Breast epithelium (tissue), 4 donors: ENCODE measurements at regions not wholly inside any gene's neighbourhood (a gene's known extent, or its start where the extent isn't known, plus 50 kb on each side); places are given as distances from the start of the nearest gene placed in this dataset.

Source experiments
- DNase-seq, 2 donors: peaks; one replicate each; pipeline ENCODE4 v3.0.0-alpha.2; 2019; ENCODE audit warnings: low spot score in 2 of 2
- H3K27ac ChIP-seq, 2 donors: fragments of 200-600 bp; sonication (generic) in 1 of 2; one replicate each; pipeline ENCODE4 v1.5.1; 2016 to 2019; ENCODE audit warnings: mild to moderate bottlenecking in 1 of 2
- H3K27me3 ChIP-seq, 2 donors: fragments of 200-600 bp; sonication (generic) in 1 of 2; one replicate each; pipeline versions ENCODE4 v1.5.1 to v1.6.0; 2017 to 2019; ENCODE audit warnings: control low read depth in 1 of 2, mild to moderate bottlenecking in 1 of 2
- H3K36me3 ChIP-seq: fragments of 200-600 bp; one replicate; pipeline ENCODE4 v1.5.1; 2019
- H3K4me1 ChIP-seq, 2 donors: fragments of 200-600 bp; sonication (generic); one replicate each; pipeline ENCODE4 v1.5.1; 2016 to 2019; ENCODE audit warnings: control low read depth in 1 of 2
- H3K4me3 ChIP-seq, 3 donors: fragments of 200-600 bp; sonication (generic); 1 replicate in 2 of 3; 2 replicates in 1 of 3; pipeline ENCODE4 v1.5.1; 2016 to 2019; ENCODE audit warnings: mild to moderate bottlenecking in 3 of 3, moderate library complexity in 2 of 3
- H3K9me3 ChIP-seq, 2 donors: fragments of 200-600 bp; sonication (generic) in 1 of 2; one replicate each; pipeline ENCODE4 v1.5.1; 2016 to 2019; ENCODE audit warnings: control low read depth in 1 of 2
- POLR2A ChIP-seq: fragments of 450-650 bp; IDR thresholded peaks from one replicate; pipeline ENCODE4 v1.6.1; 2016; ENCODE audit warnings: antibody characterized with exemption, mild to moderate bottlenecking, moderate library complexity
- POLR2AphosphoS5 ChIP-seq, 3 donors: sonication (generic); formaldehyde crosslinking; IDR thresholded peaks; one replicate each; pipeline ENCODE4 v1.6.1; 2017; ENCODE audit warnings: antibody characterized with exemption in 3 of 3
- intact Hi-C: fragments of 100-400 bp; cut with DNase I; formaldehyde crosslinking; loops from one replicate; pipeline ENCODE4 v1.15.1; 2023; ENCODE audit warnings: low total_unique reads
- TF ChIP-seq, protein P1 (sequence below), 3 donors: fragments of 450-650 bp; IDR thresholded peaks; one replicate each; pipeline ENCODE4 v1.5.1; 2016 to 2017; ENCODE audit warnings: antibody characterized with exemption in 3 of 3, mild to moderate bottlenecking in 3 of 3, moderate library complexity in 3 of 3

DNA sequence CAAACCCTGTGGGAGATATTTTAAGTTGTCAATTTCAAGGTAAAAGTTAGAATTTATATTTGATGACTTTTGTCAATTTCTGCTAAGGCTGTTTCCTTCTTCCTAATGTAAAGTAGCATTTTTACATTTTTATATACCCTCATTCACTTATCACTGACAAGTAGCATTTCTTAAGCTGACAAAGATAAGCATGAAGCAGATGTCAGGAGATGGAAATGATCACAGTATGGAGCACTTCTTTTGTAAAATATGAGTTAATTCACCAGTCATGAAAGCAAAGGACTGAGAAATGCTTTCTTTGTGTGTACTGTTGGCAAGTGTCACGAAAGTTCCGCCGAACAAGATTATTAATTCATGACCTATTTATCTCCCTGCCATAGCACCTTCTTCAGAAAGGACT lies 503.9 kb downstream of the DNAJB9 start:
- no peaks in the 10 kb centered on the region for H3K4me1 ChIP-seq
- TF ChIP-seq, protein P1, sequence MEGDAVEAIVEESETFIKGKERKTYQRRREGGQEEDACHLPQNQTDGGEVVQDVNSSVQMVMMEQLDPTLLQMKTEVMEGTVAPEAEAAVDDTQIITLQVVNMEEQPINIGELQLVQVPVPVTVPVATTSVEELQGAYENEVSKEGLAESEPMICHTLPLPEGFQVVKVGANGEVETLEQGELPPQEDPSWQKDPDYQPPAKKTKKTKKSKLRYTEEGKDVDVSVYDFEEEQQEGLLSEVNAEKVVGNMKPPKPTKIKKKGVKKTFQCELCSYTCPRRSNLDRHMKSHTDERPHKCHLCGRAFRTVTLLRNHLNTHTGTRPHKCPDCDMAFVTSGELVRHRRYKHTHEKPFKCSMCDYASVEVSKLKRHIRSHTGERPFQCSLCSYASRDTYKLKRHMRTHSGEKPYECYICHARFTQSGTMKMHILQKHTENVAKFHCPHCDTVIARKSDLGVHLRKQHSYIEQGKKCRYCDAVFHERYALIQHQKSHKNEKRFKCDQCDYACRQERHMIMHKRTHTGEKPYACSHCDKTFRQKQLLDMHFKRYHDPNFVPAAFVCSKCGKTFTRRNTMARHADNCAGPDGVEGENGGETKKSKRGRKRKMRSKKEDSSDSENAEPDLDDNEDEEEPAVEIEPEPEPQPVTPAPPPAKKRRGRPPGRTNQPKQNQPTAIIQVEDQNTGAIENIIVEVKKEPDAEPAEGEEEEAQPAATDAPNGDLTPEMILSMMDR (IDR thresholded peaks at IDR 0.05) = no peak
- no peak for TF ChIP-seq POLR2AphosphoS5 (IDR thresholded peaks at IDR 0.05)
- TF ChIP-seq POLR2A = no peak
- H3K27ac ChIP-seq = no peak overlapping the region
- no peak for DNase-seq
- no peak overlapping the region for H3K4me3 ChIP-seq
- no peaks in the 10 kb centered on the region for H3K27me3 ChIP-seq
- no peaks in the 10 kb centered on the region for H3K36me3 ChIP-seq
- no peaks in the 10 kb centered on the region for H3K9me3 ChIP-seq
- intact Hi-C loops = no loop called here

DNA sequence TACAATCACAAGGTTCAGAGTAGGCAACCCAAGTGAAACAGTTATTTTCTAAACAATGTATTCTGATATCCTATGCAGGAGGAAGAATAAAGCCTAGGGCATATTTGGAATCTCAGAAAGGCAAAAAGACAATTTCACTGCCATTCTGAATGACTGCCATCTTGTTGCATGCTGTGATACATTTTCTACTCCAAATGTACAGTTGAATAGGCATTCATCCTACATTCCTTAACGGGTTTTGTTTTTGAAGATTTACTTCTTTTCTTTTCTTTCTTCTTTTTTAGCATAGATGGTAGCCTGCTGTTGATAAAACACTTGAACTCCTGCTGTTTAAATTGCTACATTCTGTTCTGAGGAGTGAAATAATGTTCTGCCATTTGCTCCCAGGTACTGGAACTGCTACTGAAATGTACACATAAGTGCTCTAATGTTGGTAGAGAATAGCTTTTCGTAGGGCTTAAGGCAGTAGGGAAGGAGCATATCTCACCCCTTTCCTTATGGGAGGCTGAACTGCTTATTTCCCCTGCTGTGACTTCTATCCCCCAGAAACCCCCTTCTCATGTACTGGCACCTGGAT lies 506.8 kb downstream of the DNAJB9 start:
- intact Hi-C loops = no loop called here
- no peak for DNase-seq
- no peaks in the 10 kb centered on the region for H3K9me3 ChIP-seq
- H3K36me3 ChIP-seq = no peaks in the 10 kb centered on the region
- no peak for TF ChIP-seq POLR2A
- no peaks in the 10 kb centered on the region for H3K4me1 ChIP-seq
- H3K4me3 ChIP-seq = no peak overlapping the region
- no peak overlapping the region for H3K27ac ChIP-seq
- no peaks in the 10 kb centered on the region for H3K27me3 ChIP-seq

DNA sequence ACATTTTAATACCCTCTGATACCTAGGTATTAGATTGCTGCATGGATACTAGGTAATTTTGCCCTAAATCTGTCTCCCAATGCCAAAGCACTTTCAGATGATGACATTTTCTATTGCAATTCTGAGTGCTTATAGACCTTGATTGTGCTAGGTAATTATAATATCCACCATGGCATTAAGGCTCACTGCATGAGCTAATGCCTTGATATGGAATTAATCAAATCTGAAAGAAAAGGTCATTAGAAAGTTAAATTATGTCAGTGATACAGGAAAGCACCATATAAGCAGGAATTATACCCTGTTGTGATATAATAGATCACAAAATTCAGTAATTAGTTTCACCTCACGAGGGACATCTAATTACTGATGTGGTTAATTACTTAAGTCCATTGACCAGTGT lies 521.4 kb downstream of the DNAJB9 start:
- H3K27me3 ChIP-seq = no peaks in the 10 kb centered on the region
- H3K9me3 ChIP-seq = no peaks in the 10 kb centered on the region
- DNase-seq = no peak
- TF ChIP-seq POLR2A (no peak), POLR2AphosphoS5 (IDR thresholded peaks at IDR 0.05) (no peak)
- TF ChIP-seq, protein P1 (IDR thresholded peaks at IDR 0.05) = no peak
- H3K27ac ChIP-seq = no peak overlapping the region
- no peaks in the 10 kb centered on the region for H3K4me1 ChIP-seq
- no peaks in the 10 kb centered on the region for H3K36me3 ChIP-seq
- intact Hi-C loops = no loop called here
- no peak overlapping the region for H3K4me3 ChIP-seq

DNA sequence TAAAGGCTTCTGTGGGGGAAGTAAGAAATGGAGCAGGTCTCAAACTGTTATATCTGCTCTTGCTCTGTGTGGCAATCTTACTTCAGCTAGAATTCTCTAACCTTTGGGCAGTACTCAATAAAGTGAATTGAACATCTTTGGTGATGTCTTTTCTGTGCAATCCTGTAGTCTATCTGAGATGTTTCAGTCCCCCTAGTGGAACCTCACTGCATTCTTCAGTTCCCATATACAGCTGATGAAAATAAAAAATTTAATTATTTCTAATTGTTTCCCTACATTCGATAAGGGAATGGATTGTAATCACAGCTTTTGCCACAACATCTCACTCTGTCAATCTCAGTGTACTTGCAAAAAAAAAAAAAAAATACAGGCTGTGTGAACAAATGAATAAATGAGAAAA lies 522.6 kb downstream of the DNAJB9 start:
- Histone ChIP-seq H3K9me3 (no peaks in the 10 kb centered on the region), H3K27ac (no peak overlapping the region), H3K27me3 (no peaks in the 10 kb centered on the region), H3K4me3 (no peak overlapping the region), H3K36me3 (no peaks in the 10 kb centered on the region), H3K4me1 (no peaks in the 10 kb centered on the region)
- intact Hi-C loops = no loop called here
- TF ChIP-seq POLR2A (no peak), POLR2AphosphoS5 (IDR thresholded peaks at IDR 0.05) (no peak)
- TF ChIP-seq, protein P1 (IDR thresholded peaks at IDR 0.05) = no peak
- DNase-seq = no peak

DNA sequence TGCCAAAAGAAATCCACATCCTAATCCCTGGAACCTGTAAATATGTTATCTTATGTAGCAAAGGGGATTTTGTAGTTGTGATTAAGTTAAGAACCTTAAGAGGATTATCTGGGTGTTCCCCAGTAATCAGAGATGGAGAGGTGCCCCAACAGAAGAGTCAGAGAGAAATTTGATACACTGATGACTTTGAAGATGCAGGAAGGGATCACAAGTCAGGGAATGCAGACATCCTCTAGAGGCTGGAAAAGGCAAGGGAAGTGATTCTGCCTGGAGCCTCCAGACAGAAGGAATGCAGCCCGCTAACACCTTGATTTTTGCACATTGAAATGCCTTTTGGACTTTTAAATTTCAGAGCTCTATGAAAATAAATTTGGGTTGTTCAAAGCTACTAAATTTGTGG lies 531.7 kb downstream of the DNAJB9 start:
- no peaks in the 10 kb centered on the region for H3K36me3 ChIP-seq
- no peak overlapping the region for H3K4me3 ChIP-seq
- no peaks in the 10 kb centered on the region for H3K4me1 ChIP-seq
- H3K27ac ChIP-seq = no peak overlapping the region
- H3K27me3 ChIP-seq = no peaks in the 10 kb centered on the region
- no peak for TF ChIP-seq POLR2A
- TF ChIP-seq POLR2AphosphoS5 (IDR thresholded peaks at IDR 0.05) = no peak
- TF ChIP-seq, protein P1 (IDR thresholded peaks at IDR 0.05) = no peak
- H3K9me3 ChIP-seq = no peaks in the 10 kb centered on the region
- DNase-seq = no peak
- intact Hi-C loops = no loop called here

DNA sequence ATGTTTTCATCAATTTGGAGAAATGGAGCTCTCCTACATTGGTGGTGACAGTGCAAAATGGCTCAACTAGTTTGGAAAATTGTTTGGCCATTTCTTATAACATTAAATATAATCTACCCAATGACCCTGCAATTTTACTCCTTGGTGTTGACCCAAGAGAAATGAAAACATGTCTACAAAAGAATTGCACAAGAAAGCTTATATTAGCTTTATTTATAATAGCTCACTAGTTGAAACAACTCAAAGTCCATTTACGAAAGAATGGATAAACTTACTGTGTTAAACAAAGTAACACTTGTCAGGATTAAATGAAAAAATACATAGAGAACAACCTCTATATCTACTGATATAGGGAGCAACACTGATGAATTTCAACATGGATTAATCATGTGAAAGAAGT lies 539.9 kb downstream of the DNAJB9 start:
- Histone ChIP-seq H3K4me3 (no peak overlapping the region), H3K27me3 (no peaks in the 10 kb centered on the region), H3K4me1 (no peaks in the 10 kb centered on the region), H3K36me3 (no peaks in the 10 kb centered on the region), H3K27ac (no peak overlapping the region), H3K9me3 (no peaks in the 10 kb centered on the region)
- TF ChIP-seq, protein P1 (IDR thresholded peaks at IDR 0.05) = no peak
- TF ChIP-seq POLR2A (no peak), POLR2AphosphoS5 (IDR thresholded peaks at IDR 0.05) (no peak)
- no peak for DNase-seq
- intact Hi-C loops = no loop called here
